ENCODE measurements at regions not wholly inside any gene's neighbourhood (a gene's known extent, or its start where the extent isn't known, plus 50 kb on each side); places are given as distances from the start of the nearest gene placed in this dataset.
A peak's percentile ranks its signal among the peaks of the same experiment; 100 is the strongest.

- peaks cover 0 to 33% (median 26%) of the 10 kb centered on the region in 11 experiments; a peak in 18 of 22 replicates for H3K9me3 ChIP-seq (replicated peaks in 1 of 11)
- H3K36me3 ChIP-seq, result no peaks in the 10 kb centered on the region
- 0 out of 22 replicates have a peak overlapping the region, but pooled peaks of 1 of the 11 experiments have one; percentile 35 for H3K9ac ChIP-seq
- peak overlapping the region in 1 of 11 experiments; percentile 95; a peak in 1 of 22 replicates for H3K27ac ChIP-seq
- H4K20me1 ChIP-seq, result no peaks in the 10 kb centered on the region
- H3K4me2 ChIP-seq, result peak overlapping the region in 9 of 11 experiments; percentile 24 to 68 (median 61); a peak in 17 of 22 replicates
- TF ChIP-seq Cebpa-rat (IDR thresholded peaks at IDR 0.05), result no peak
- H3K4me1 ChIP-seq, result peaks cover 13 to 69% (median 54%) of the 10 kb centered on the region in 10 experiments
- no peaks in the 10 kb centered on the region for H3K27me3 ChIP-seq
- no peak overlapping the region; a peak in 1 of 20 replicates for H3K4me3 ChIP-seq
Observed at GRCh38 chr16:51030516-51030915, 120.6 kb downstream of the SALL1 start.

GRCh38 chr16:51025588-51026290 lies 125.3 kb downstream of the SALL1 start:
- H3K36me3 ChIP-seq, result no peaks in the 10 kb centered on the region
- H3K9me3 ChIP-seq (replicated peaks in 1 of 11), result peaks cover 5 to 33% (median 26%) of the 10 kb centered on the region in 11 experiments; a peak in 18 of 22 replicates
- H3K27me3 ChIP-seq, result no peaks in the 10 kb centered on the region
- no peak for TF ChIP-seq Cebpa-rat (IDR thresholded peaks at IDR 0.05)
- peak overlapping the region in 8 of 11 experiments; percentile 9 to 38 (median 16); a peak in 7 of 22 replicates for H3K4me2 ChIP-seq
- H3K4me1 ChIP-seq, result peaks cover 0 to 22% (median 13%) of the 10 kb centered on the region in 10 experiments; a peak in 14 of 20 replicates
- no peak overlapping the region for H3K4me3 ChIP-seq
- no peak overlapping the region for H3K27ac ChIP-seq
- no peaks in the 10 kb centered on the region for H4K20me1 ChIP-seq
- no peak overlapping the region for H3K9ac ChIP-seq

- Histone ChIP-seq H3K27ac (no peak overlapping the region), H3K4me2 (no peak overlapping the region), H3K4me1 (peaks cover 0 to 13% (median 6%) of the 10 kb centered on the region in 10 experiments; a peak in 9 of 20 replicates), H3K4me3 (no peak overlapping the region), H3K9me3 (replicated peaks in 1 of 11) (peaks cover 5 to 25% (median 20%) of the 10 kb centered on the region in 11 experiments; a peak in 18 of 22 replicates), H3K27me3 (no peaks in the 10 kb centered on the region), H3K36me3 (no peaks in the 10 kb centered on the region), H3K9ac (no peak overlapping the region), H4K20me1 (no peaks in the 10 kb centered on the region)
- no peak for TF ChIP-seq Cebpa-rat (IDR thresholded peaks at IDR 0.05)
Observed at GRCh38 chr16:51024703-51025102, 126.4 kb downstream of the SALL1 start.

GRCh38 chr16:51022955-51023354 lies 128.1 kb downstream of the SALL1 start:
- no peak overlapping the region for H3K4me2 ChIP-seq

GRCh38 chr16:51019617-51020016 lies 131.5 kb downstream of the SALL1 start:
- no peak overlapping the region for H3K4me3 ChIP-seq
- no peaks in the 10 kb centered on the region for H3K4me1 ChIP-seq
- no peaks in the 10 kb centered on the region for H3K27me3 ChIP-seq
- no peak overlapping the region for H3K9ac ChIP-seq
- 0 out of 22 replicates have a peak, but pooled peaks cover 0 to 5% (median 0%) of the 10 kb centered on the region in 11 experiments for H3K9me3 ChIP-seq (replicated peaks in 1 of 11)
- H3K27ac ChIP-seq, result no peak overlapping the region
- no peak for TF ChIP-seq Cebpa-rat (IDR thresholded peaks at IDR 0.05)
- H3K36me3 ChIP-seq, result no peaks in the 10 kb centered on the region
- no peaks in the 10 kb centered on the region for H4K20me1 ChIP-seq
- H3K4me2 ChIP-seq, result no peak overlapping the region

More at GRCh38 chr16:51022955-51023354, 128.1 kb downstream of the SALL1 start:
- Histone ChIP-seq H4K20me1 (no peaks in the 10 kb centered on the region), H3K4me1 (peaks cover 0 to 13% (median 6%) of the 10 kb centered on the region in 10 experiments; a peak in 9 of 20 replicates), H3K27me3 (no peaks in the 10 kb centered on the region), H3K4me3 (no peak overlapping the region), H3K9me3 (replicated peaks in 1 of 11) (peaks cover 5 to 16% (median 14%) of the 10 kb centered on the region in 11 experiments; a peak in 18 of 22 replicates), H3K36me3 (no peaks in the 10 kb centered on the region), H3K9ac (no peak overlapping the region), H3K27ac (no peak overlapping the region)
- TF ChIP-seq Cebpa-rat (IDR thresholded peaks at IDR 0.05), result no peak

- no peak overlapping the region for H3K9ac ChIP-seq
- 0 out of 22 replicates have a peak, but pooled peaks cover 0 to 3% (median 0%) of the 10 kb centered on the region in 11 experiments for H4K20me1 ChIP-seq
- H3K27ac ChIP-seq, result no peak overlapping the region
- no peak overlapping the region for H3K4me2 ChIP-seq
- no peaks in the 10 kb centered on the region for H3K4me1 ChIP-seq
- no peak for TF ChIP-seq Cebpa-rat (IDR thresholded peaks at IDR 0.05)
- H3K4me3 ChIP-seq, result no peak overlapping the region
- no peaks in the 10 kb centered on the region for H3K36me3 ChIP-seq
- H3K27me3 ChIP-seq, result no peaks in the 10 kb centered on the region
- 0 out of 22 replicates have a peak, but pooled peaks cover 0 to 1% (median 0%) of the 10 kb centered on the region in 11 experiments for H3K9me3 ChIP-seq (replicated peaks in 1 of 11)
Observed at GRCh38 chr16:51017969-51018368, 133.1 kb downstream of the SALL1 start.

GRCh38 chr16:51012396-51012795 lies 138.7 kb downstream of the SALL1 start:
- peaks cover 29 to 40% (median 32%) of the 10 kb centered on the region in 11 experiments for H3K9me3 ChIP-seq (replicated peaks in 1 of 11)
- H4K20me1 ChIP-seq, result 0 out of 22 replicates have a peak, but pooled peaks cover 0 to 3% (median 0%) of the 10 kb centered on the region in 11 experiments

GRCh38 chr16:51010817-51011216 lies 140.3 kb downstream of the SALL1 start:
- Histone ChIP-seq H3K27ac (no peak overlapping the region), H3K9ac (no peak overlapping the region), H3K4me3 (no peak overlapping the region), H3K9me3 (replicated peaks in 1 of 11) (peaks cover 38 to 49% (median 43%) of the 10 kb centered on the region in 11 experiments), H4K20me1 (0 out of 22 replicates have a peak, but pooled peaks cover 0 to 3% (median 0%) of the 10 kb centered on the region in 11 experiments), H3K4me1 (no peaks in the 10 kb centered on the region), H3K4me2 (no peak overlapping the region), H3K27me3 (no peaks in the 10 kb centered on the region), H3K36me3 (no peaks in the 10 kb centered on the region)
- no peak for TF ChIP-seq Cebpa-rat (IDR thresholded peaks at IDR 0.05)

More at GRCh38 chr16:51012396-51012795, 138.7 kb downstream of the SALL1 start:
- no peak overlapping the region for H3K27ac ChIP-seq
- no peak overlapping the region for H3K9ac ChIP-seq
- no peaks in the 10 kb centered on the region for H3K4me1 ChIP-seq
- H3K4me3 ChIP-seq, result no peak overlapping the region
- H3K36me3 ChIP-seq, result no peaks in the 10 kb centered on the region
- no peaks in the 10 kb centered on the region for H3K27me3 ChIP-seq
- H3K4me2 ChIP-seq, result no peak overlapping the region
- no peak for TF ChIP-seq Cebpa-rat (IDR thresholded peaks at IDR 0.05)

- no peak for TF ChIP-seq Cebpa-rat (IDR thresholded peaks at IDR 0.05)
Observed at GRCh38 chr16:51009813-51010212, 141.3 kb downstream of the SALL1 start.

More at GRCh38 chr16:51009813-51010212, 141.3 kb downstream of the SALL1 start:
- 0 out of 22 replicates have a peak, but pooled peaks cover 0 to 3% (median 0%) of the 10 kb centered on the region in 11 experiments for H4K20me1 ChIP-seq
- peaks cover 38 to 49% (median 43%) of the 10 kb centered on the region in 11 experiments for H3K9me3 ChIP-seq (replicated peaks in 1 of 11)
- no peak overlapping the region for H3K4me2 ChIP-seq
- no peak overlapping the region for H3K27ac ChIP-seq
- H3K4me3 ChIP-seq, result no peak overlapping the region
- H3K36me3 ChIP-seq, result no peaks in the 10 kb centered on the region
- H3K4me1 ChIP-seq, result no peaks in the 10 kb centered on the region
- H3K9ac ChIP-seq, result no peak overlapping the region
- no peaks in the 10 kb centered on the region for H3K27me3 ChIP-seq

Data from BLaER1 treated with 17β-estradiol and CSF1 and Interleukin-3, amounts not matched to agents 10 nM and 100 nM (cell line).